H9 (cell line): ENCODE measurements at regions not wholly inside any gene's neighbourhood (a gene's known extent, or its start where the extent isn't known, plus 50 kb on each side); places are given as distances from the start of the nearest gene placed in this dataset.

Experiments
- DNase-seq: peaks from one replicate; pipeline ENCODE4 v3.0.0-alpha.2; 2017
- H2AFZ ChIP-seq: one replicate; pipeline ENCODE4 v1.6.1; 2013; ENCODE audit warnings: mild to moderate bottlenecking, low read length, control low read depth, moderate library complexity
- H2AK5ac ChIP-seq: 2 replicates; pipeline ENCODE4 v1.6.1; 2013; ENCODE audit warnings: low read length, control low read depth, mixed read lengths; ENCODE audit not compliant: insufficient read length
- H2BK120ac ChIP-seq: one replicate; pipeline ENCODE4 v1.6.1; 2013; ENCODE audit warnings: low read depth, mild to moderate bottlenecking, low read length, control low read depth, inconsistent platforms; ENCODE audit not compliant: poor library complexity, severe bottlenecking
- H2BK12ac ChIP-seq: 2 replicates; pipeline ENCODE4 v1.6.1; 2013; ENCODE audit warnings: low read length, control low read depth, mixed read lengths, low read depth; ENCODE audit not compliant: insufficient read length
- H2BK15ac ChIP-seq: 2 replicates; pipeline ENCODE4 v1.6.1; 2013; ENCODE audit warnings: low read depth, low read length, control low read depth
- H2BK20ac ChIP-seq: one replicate; pipeline ENCODE4 v1.6.1; 2013; ENCODE audit warnings: low read depth, mild to moderate bottlenecking, low read length, control low read depth, inconsistent platforms; ENCODE audit not compliant: poor library complexity, severe bottlenecking
- H2BK5ac ChIP-seq: 2 replicates; pipeline ENCODE4 v1.6.1; 2013; ENCODE audit warnings: low read length, control low read depth, mixed read lengths; ENCODE audit not compliant: insufficient read length
- H3K14ac ChIP-seq: 2 replicates; pipeline ENCODE4 v1.6.1; 2013; ENCODE audit warnings: low read length, control low read depth; ENCODE audit not compliant: insufficient read depth
- H3K18ac ChIP-seq: 2 replicates; pipeline ENCODE4 v1.6.1; 2013; ENCODE audit warnings: low read depth, mild to moderate bottlenecking, mixed read lengths, low read length, control low read depth; ENCODE audit not compliant: insufficient read length
- H3K23ac ChIP-seq: 2 replicates; pipeline ENCODE4 v1.6.1; 2013; ENCODE audit warnings: low read length, control low read depth, mixed read lengths, low read depth; ENCODE audit not compliant: insufficient read length
- H3K23me2 ChIP-seq: 2 replicates; pipeline ENCODE4 v1.6.1; 2013; ENCODE audit warnings: low read depth, mild to moderate bottlenecking, mixed read lengths, low read length, control low read depth; ENCODE audit not compliant: insufficient read length, poor library complexity, severe bottlenecking
- H3K27ac ChIP-seq: 2 replicates; pipeline ENCODE4 v1.5.1; 2013; ENCODE audit warnings: low read length, control low read depth, mixed read lengths, low read depth; ENCODE audit not compliant: insufficient read length
- H3K27me3 ChIP-seq: 2 replicates; pipeline ENCODE4 v1.6.1; 2013; ENCODE audit warnings: low read length, control low read depth, inconsistent platforms; ENCODE audit not compliant: insufficient read depth
- H3K4ac ChIP-seq: 2 replicates; pipeline ENCODE4 v1.6.1; 2013; ENCODE audit warnings: low read depth, mild to moderate bottlenecking, control low read depth, inconsistent platforms, low read length, moderate library complexity
- H3K4me1 ChIP-seq: 2 replicates; pipeline ENCODE4 v1.6.1; 2013; ENCODE audit warnings: low read length, control low read depth, inconsistent platforms; ENCODE audit not compliant: insufficient read depth
- H3K4me2 ChIP-seq: 2 replicates; pipeline ENCODE4 v1.6.1; 2013; ENCODE audit warnings: low read length, control low read depth, mixed read lengths; ENCODE audit not compliant: insufficient read length, insufficient read depth
- H3K56ac ChIP-seq: 2 replicates; pipeline ENCODE4 v1.6.1; 2013; ENCODE audit warnings: low read depth, mild to moderate bottlenecking, mixed read lengths, low read length, control low read depth; ENCODE audit not compliant: insufficient read length
- H3K79me1 ChIP-seq: 2 replicates; pipeline ENCODE4 v1.6.1; 2013; ENCODE audit warnings: low read depth, mild to moderate bottlenecking, moderate library complexity, low read length, control low read depth, inconsistent platforms; ENCODE audit not compliant: insufficient read depth, poor library complexity, severe bottlenecking
- H3K79me2 ChIP-seq: 2 replicates; pipeline ENCODE4 v1.6.1; 2013; ENCODE audit warnings: low read length, control low read depth, inconsistent platforms; ENCODE audit not compliant: insufficient read depth
- H3K9ac ChIP-seq: 2 replicates; pipeline ENCODE4 v1.6.1; 2013; ENCODE audit warnings: low read length, control low read depth, mixed read lengths; ENCODE audit not compliant: insufficient read length; ENCODE audit errors: extremely low read depth
- H3K9me3 ChIP-seq: one replicate; pipeline ENCODE4 v1.6.1; 2013; ENCODE audit warnings: low read depth, low read length, inconsistent platforms; ENCODE audit not compliant: control insufficient read depth
- H3T11ph ChIP-seq: one replicate; pipeline ENCODE4 v1.6.1; 2013; ENCODE audit warnings: mild to moderate bottlenecking, low read length, control low read depth, inconsistent platforms
- H4K20me1 ChIP-seq: one replicate; pipeline ENCODE4 v1.6.1; 2013; ENCODE audit not compliant: control insufficient read depth, insufficient read length, insufficient read depth
- H4K5ac ChIP-seq: 2 replicates; pipeline ENCODE4 v1.6.1; 2013; ENCODE audit warnings: low read depth, mild to moderate bottlenecking, mixed read lengths, low read length, control low read depth; ENCODE audit not compliant: insufficient read length
- H4K8ac ChIP-seq: replicated peaks from 2 replicates; pipeline ENCODE4 v1.6.1; 2013; ENCODE audit warnings: low read length, control low read depth, mixed read lengths, low read depth; ENCODE audit not compliant: insufficient read length
- H4K91ac ChIP-seq: 2 replicates; pipeline ENCODE4 v1.6.1; 2013; ENCODE audit warnings: low read depth, mild to moderate bottlenecking, moderate library complexity, mixed read lengths, low read length, control low read depth; ENCODE audit not compliant: insufficient read length
- H3K27ac Mint-ChIP-seq, 3 experiments: 2 replicates in 2 of 3; 3 replicates in 1 of 3; pipeline ENCODE4 v1.8.0; 2020 to 2021; ENCODE audit warnings: mixed read lengths in 3 of 3, mild to moderate bottlenecking in 1 of 3, moderate library complexity in 1 of 3
- H3K27me3 Mint-ChIP-seq: 2 replicates; pipeline ENCODE4 v1.8.0; 2021; ENCODE audit warnings: low read depth, mild to moderate bottlenecking, moderate library complexity, mixed read lengths
- H3K36me3 Mint-ChIP-seq, 3 experiments: 2 replicates in 2 of 3; 3 replicates in 1 of 3; pipeline ENCODE4 v1.8.0; 2020 to 2021; ENCODE audit warnings: low read depth in 3 of 3, mixed read lengths in 3 of 3; ENCODE audit not compliant: insufficient read depth in 1 of 3
- H3K4me1 Mint-ChIP-seq, 2 experiments: 2 replicates each; pipeline ENCODE4 v1.8.0; 2020; ENCODE audit warnings: mixed read lengths in 2 of 2
- H3K4me3 Mint-ChIP-seq, 2 experiments: 2 replicates in 1 of 2; 3 replicates in 1 of 2; pipeline ENCODE4 v1.8.0; 2020 to 2021; ENCODE audit warnings: mild to moderate bottlenecking in 2 of 2, mixed read lengths in 2 of 2, moderate library complexity in 1 of 2
- H3K9me3 Mint-ChIP-seq, 2 experiments: 2 replicates in 1 of 2; 3 replicates in 1 of 2; pipeline ENCODE4 v1.8.0; 2020; ENCODE audit warnings: mild to moderate bottlenecking in 2 of 2, mixed read lengths in 2 of 2, moderate library complexity in 1 of 2
- CTCF ChIP-seq: fragments of 200-600 bp; sonication (generic); conservative IDR thresholded peaks from 3 replicates; pipeline ENCODE4 v1.8.0; 2021; ENCODE audit warnings: antibody characterized with exemption, mild to moderate bottlenecking
- WGBS: extraction: QIAGEN DNeasy Blood & Tissue Kit; methylation state at CpG from one replicate; pipeline ENCODE4 v1.1.7; 2013; ENCODE audit warnings: missing lambda C conversion rate, low lambda C conversion rate, mixed read lengths; ENCODE audit not compliant: insufficient read length; ENCODE audit errors: extremely low coverage; 5-methylcytosine and 5-hydroxymethylcytosine counted together

- no peaks in the 10 kb centered on the region for H3K36me3 Mint-ChIP-seq
- H3K4ac ChIP-seq = no peak overlapping the region
- H3K56ac ChIP-seq = no peak overlapping the region
- H3K4me3 Mint-ChIP-seq = no peak overlapping the region
- H2AFZ ChIP-seq = no peak overlapping the region
- no peaks in the 10 kb centered on the region for H3K27me3 Mint-ChIP-seq
- no peak overlapping the region for H3K23ac ChIP-seq
- H2BK15ac ChIP-seq = no peak overlapping the region
- no peaks in the 10 kb centered on the region for H3K79me2 ChIP-seq
- H3K27ac Mint-ChIP-seq = peak overlapping the region in 1 of 3 experiments; percentile 31; a peak in 2 of 7 replicates
- no peak overlapping the region for H2BK120ac ChIP-seq
- H4K5ac ChIP-seq = no peak overlapping the region
- H3K79me1 ChIP-seq = no peaks in the 10 kb centered on the region
- no peak overlapping the region for H4K91ac ChIP-seq
- H3K9me3 ChIP-seq = no peaks in the 10 kb centered on the region
- H3K27me3 ChIP-seq = no peaks in the 10 kb centered on the region
- WGBS = no CpG with 5 or more reads among the region's 3 CpGs
- H3K9me3 Mint-ChIP-seq = no peaks in the 10 kb centered on the region
- peaks cover 35 to 38% of the 10 kb centered on the region in 2 experiments for H3K4me1 Mint-ChIP-seq
- H4K8ac ChIP-seq = no peak overlapping the region
- no peak overlapping the region for H3K4me2 ChIP-seq
- DNase-seq = no peak
- peaks cover 2% of the 10 kb centered on the region; the same call in 1 of the 2 replicates for H3K4me1 ChIP-seq
- no peak overlapping the region for H3K14ac ChIP-seq
- no peak overlapping the region for H2BK12ac ChIP-seq
- H2BK5ac ChIP-seq = no peak overlapping the region
- H4K20me1 ChIP-seq = no peaks in the 10 kb centered on the region
- no peak overlapping the region for H3T11ph ChIP-seq
- no peak overlapping the region for H2BK20ac ChIP-seq
- no peaks in the 10 kb centered on the region for H3K23me2 ChIP-seq
- no peak overlapping the region for H3K27ac ChIP-seq
- H3K9ac ChIP-seq = no peak overlapping the region
- no peak overlapping the region for H3K18ac ChIP-seq
- H2AK5ac ChIP-seq = no peak overlapping the region
- TF ChIP-seq CTCF = no peak
Observed at GRCh38 chr2:183998041-183998796, 600.1 kb upstream of the ZNF804A start.
